ENCODE measurements at regions not wholly inside any gene's neighbourhood (a gene's known extent, or its start where the extent isn't known, plus 50 kb on each side); places are given as distances from the start of the nearest gene placed in this dataset.

DNA sequence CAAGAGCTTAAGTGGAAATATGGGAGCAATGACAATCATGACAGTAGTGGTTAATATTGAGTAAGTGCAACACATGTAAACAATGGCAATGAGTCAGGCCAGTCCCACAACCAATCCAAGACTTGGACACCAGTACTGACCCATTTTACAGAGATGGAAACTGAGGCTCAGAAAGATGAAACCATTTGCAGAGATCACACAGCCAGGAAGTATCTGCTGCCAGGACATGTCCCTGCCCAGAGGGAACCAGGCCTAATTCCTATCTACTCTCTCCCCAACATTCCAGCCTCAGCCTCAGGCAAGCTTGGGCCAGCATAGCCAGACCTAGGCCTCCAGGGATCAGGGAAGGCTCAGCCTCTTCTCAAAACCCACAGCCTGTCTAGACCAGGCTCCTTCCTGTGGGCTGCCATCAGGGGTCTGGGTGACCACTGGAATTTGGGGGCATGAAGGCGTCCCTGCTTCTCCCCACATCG is 395.1 kb downstream of the MN1 start:
- Histone ChIP-seq H3K27ac (ENCODE audit: low read length, poor library complexity, severe bottlenecking) (no peak overlapping the region), H3K27me3 (ENCODE audit: control insufficient read depth in 1 of 2, insufficient read depth in 1 of 2, low read length in 2 of 2) (peaks cover 0 to 27% of the 10 kb centered on the region in 2 experiments), H3K4me2 (ENCODE audit: low read length, poor library complexity, severe bottlenecking) (no peak overlapping the region), H3K14ac (ENCODE audit: low read length in 2 of 2) (no peak overlapping the region), H2AFZ (ENCODE audit: low read depth, low read length) (no peak overlapping the region), H3K79me1 (replicated peaks; ENCODE audit: low read length, poor library complexity, severe bottlenecking) (no peaks in the 10 kb centered on the region), H2BK12ac (ENCODE audit: low read length in 2 of 2) (no peak overlapping the region), H2AK5ac (ENCODE audit: low read length, severe bottlenecking) (peak overlapping the region; percentile 3), H3K4me1 (ENCODE audit: control insufficient read depth, insufficient read depth, low read depth, low read length) (no peaks in the 10 kb centered on the region), H3K18ac (ENCODE audit: low read depth in 1 of 2, low read length in 2 of 2) (peak overlapping the region in 1 of 2 experiments; percentile 13), H2BK5ac (ENCODE audit: low read depth, low read length, poor library complexity, severe bottlenecking) (no peak overlapping the region), H3K4me3 (ENCODE audit: insufficient read depth in 1 of 2, low read depth in 1 of 2, low read length in 2 of 2) (no peak overlapping the region), H3K9ac (ENCODE audit: low read length) (no peak overlapping the region), H2BK120ac (ENCODE audit: low read depth, low read length) (no peak overlapping the region), H4K91ac (ENCODE audit: low read length) (no peak overlapping the region), H3K23ac (ENCODE audit: low read length in 2 of 2) (no peak overlapping the region), H3K36me3 (ENCODE audit: control insufficient read depth in 1 of 2, insufficient read depth in 2 of 2, low read depth in 1 of 2, low read length in 2 of 2) (no peaks in the 10 kb centered on the region), H3K9me3 (ENCODE audit: control insufficient read depth, low read length) (peaks cover 5% of the 10 kb centered on the region), H3K4ac (ENCODE audit: low read depth in 1 of 2, low read length in 2 of 2) (no peak overlapping the region), H4K8ac (ENCODE audit: low read length) (no peak overlapping the region), H2BK15ac (ENCODE audit: low read depth, poor library complexity, severe bottlenecking) (no peak overlapping the region)
- no peak for DNase-seq
- WGBS: 97% methylated on average over 2 of the region's 2 CpGs

- H2BK12ac ChIP-seq (ENCODE audit: low read length in 2 of 2): no peak overlapping the region
- H3K79me1 ChIP-seq (replicated peaks; ENCODE audit: low read length, poor library complexity, severe bottlenecking): no peaks in the 10 kb centered on the region
These were observed 394.1 kb downstream of the MN1 start for GRCh38 chr22:27407369-27407985.

DNA sequence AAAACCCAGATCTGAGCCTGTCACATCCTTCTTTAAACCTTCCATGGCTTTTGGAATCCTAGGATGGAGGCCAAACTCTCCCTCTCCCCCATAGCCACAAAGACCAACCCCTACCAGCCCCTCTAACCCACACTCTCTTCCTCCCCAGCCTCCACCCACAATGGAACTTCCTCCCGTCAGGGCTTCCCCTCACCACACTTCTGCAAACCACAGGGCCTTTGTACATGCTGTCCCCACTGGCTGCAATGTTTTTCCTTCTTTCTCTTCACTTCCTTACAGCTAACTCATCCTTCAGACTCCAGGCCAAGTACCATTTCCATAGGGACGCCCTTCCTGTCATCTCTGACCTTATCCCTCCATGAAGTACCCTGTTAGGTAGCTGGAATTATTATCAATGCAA is 393.5 kb downstream of the MN1 start:
- Histone ChIP-seq H2BK120ac (ENCODE audit: low read depth, low read length) (no peak overlapping the region), H3K9me3 (ENCODE audit: control insufficient read depth, low read length) (peaks cover 1% of the 10 kb centered on the region), H2BK5ac (ENCODE audit: low read depth, low read length, poor library complexity, severe bottlenecking) (no peak overlapping the region), H2BK12ac (ENCODE audit: low read length in 2 of 2) (no peak overlapping the region), H3K27me3 (ENCODE audit: control insufficient read depth in 1 of 2, insufficient read depth in 1 of 2, low read length in 2 of 2) (peaks cover 0 to 40% of the 10 kb centered on the region in 2 experiments), H3K14ac (ENCODE audit: low read length in 2 of 2) (no peak overlapping the region), H2AFZ (ENCODE audit: low read depth, low read length) (no peak overlapping the region), H4K91ac (ENCODE audit: low read length) (no peak overlapping the region), H3K23ac (ENCODE audit: low read length in 2 of 2) (no peak overlapping the region), H3K4ac (ENCODE audit: low read depth in 1 of 2, low read length in 2 of 2) (no peak overlapping the region), H3K4me3 (ENCODE audit: insufficient read depth in 1 of 2, low read depth in 1 of 2, low read length in 2 of 2) (no peak overlapping the region), H4K8ac (ENCODE audit: low read length) (no peak overlapping the region), H2AK5ac (ENCODE audit: low read length, severe bottlenecking) (peak overlapping the region; percentile 62), H3K4me2 (ENCODE audit: low read length, poor library complexity, severe bottlenecking) (no peak overlapping the region), H3K79me1 (replicated peaks; ENCODE audit: low read length, poor library complexity, severe bottlenecking) (no peaks in the 10 kb centered on the region), H3K27ac (ENCODE audit: low read length, poor library complexity, severe bottlenecking) (no peak overlapping the region), H2BK15ac (ENCODE audit: low read depth, poor library complexity, severe bottlenecking) (no peak overlapping the region), H3K36me3 (ENCODE audit: control insufficient read depth in 1 of 2, insufficient read depth in 2 of 2, low read depth in 1 of 2, low read length in 2 of 2) (no peaks in the 10 kb centered on the region), H3K4me1 (ENCODE audit: control insufficient read depth, insufficient read depth, low read depth, low read length) (no peaks in the 10 kb centered on the region), H3K9ac (ENCODE audit: low read length) (no peak overlapping the region), H3K18ac (ENCODE audit: low read depth in 1 of 2, low read length in 2 of 2) (no peak overlapping the region)
- no peak for DNase-seq
- WGBS: 78% methylated on average over 2 of the region's 2 CpGs

More at GRCh38 chr22:27407369-27407985, 394.1 kb downstream of the MN1 start:
- Histone ChIP-seq H3K9ac (ENCODE audit: low read length) (no peak overlapping the region), H3K18ac (ENCODE audit: low read depth in 1 of 2, low read length in 2 of 2) (no peak overlapping the region), H3K4me2 (ENCODE audit: low read length, poor library complexity, severe bottlenecking) (no peak overlapping the region), H3K23ac (ENCODE audit: low read length in 2 of 2) (no peak overlapping the region), H3K14ac (ENCODE audit: low read length in 2 of 2) (no peak overlapping the region), H3K4me3 (ENCODE audit: insufficient read depth in 1 of 2, low read depth in 1 of 2, low read length in 2 of 2) (no peak overlapping the region), H4K91ac (ENCODE audit: low read length) (no peak overlapping the region), H3K36me3 (ENCODE audit: control insufficient read depth in 1 of 2, insufficient read depth in 2 of 2, low read depth in 1 of 2, low read length in 2 of 2) (no peaks in the 10 kb centered on the region), H3K9me3 (ENCODE audit: control insufficient read depth, low read length) (peaks cover 5% of the 10 kb centered on the region), H3K4me1 (ENCODE audit: control insufficient read depth, insufficient read depth, low read depth, low read length) (no peaks in the 10 kb centered on the region), H2BK15ac (ENCODE audit: low read depth, poor library complexity, severe bottlenecking) (peak overlapping the region; percentile 12), H2AK5ac (ENCODE audit: low read length, severe bottlenecking) (peak overlapping the region; percentile 62), H3K27me3 (ENCODE audit: control insufficient read depth in 1 of 2, insufficient read depth in 1 of 2, low read length in 2 of 2) (peaks cover 0 to 34% of the 10 kb centered on the region in 2 experiments), H2BK120ac (ENCODE audit: low read depth, low read length) (no peak overlapping the region), H3K4ac (ENCODE audit: low read depth in 1 of 2, low read length in 2 of 2) (no peak overlapping the region), H2AFZ (ENCODE audit: low read depth, low read length) (no peak overlapping the region), H4K8ac (ENCODE audit: low read length) (no peak overlapping the region), H3K27ac (ENCODE audit: low read length, poor library complexity, severe bottlenecking) (no peak overlapping the region), H2BK5ac (ENCODE audit: low read depth, low read length, poor library complexity, severe bottlenecking) (no peak overlapping the region)
- WGBS: 73% methylated on average over 11 of the region's 14 CpGs
- no peak for DNase-seq

DNA sequence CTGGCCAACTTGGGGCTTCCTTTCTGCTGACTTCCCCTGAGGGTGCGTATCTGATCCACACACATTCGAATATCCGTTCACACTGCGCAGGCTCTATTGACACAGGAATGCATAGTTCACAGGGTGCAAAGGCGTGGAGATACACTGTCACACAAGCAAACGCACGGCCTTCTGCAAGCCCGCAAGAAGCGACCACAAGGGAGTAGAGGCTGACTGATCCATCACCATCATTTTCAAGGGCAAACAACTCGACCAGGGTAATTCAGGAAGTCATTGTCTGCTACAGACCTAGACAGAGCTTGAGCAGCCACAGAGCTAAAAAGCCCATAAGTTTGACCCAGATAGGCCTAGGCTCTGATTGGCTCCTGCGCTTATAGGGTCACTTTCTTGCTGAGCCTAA is 392.3 kb downstream of the MN1 start:
- no peak overlapping the region for H4K91ac ChIP-seq (ENCODE audit: low read length)
- H2BK15ac ChIP-seq (ENCODE audit: low read depth, poor library complexity, severe bottlenecking): no peak overlapping the region
- no peak overlapping the region for H2BK12ac ChIP-seq (ENCODE audit: low read length in 2 of 2)
- no peak overlapping the region for H2BK120ac ChIP-seq (ENCODE audit: low read depth, low read length)
- H3K14ac ChIP-seq (ENCODE audit: low read length in 2 of 2): no peak overlapping the region
- no peaks in the 10 kb centered on the region for H3K36me3 ChIP-seq (ENCODE audit: control insufficient read depth in 1 of 2, insufficient read depth in 2 of 2, low read depth in 1 of 2, low read length in 2 of 2)
- H3K4me3 ChIP-seq (ENCODE audit: insufficient read depth in 1 of 2, low read depth in 1 of 2, low read length in 2 of 2): no peak overlapping the region
- peak overlapping the region; percentile 35 for H2AK5ac ChIP-seq (ENCODE audit: low read length, severe bottlenecking)
- no peak overlapping the region for H3K27ac ChIP-seq (ENCODE audit: low read length, poor library complexity, severe bottlenecking)
- peaks cover 0 to 53% of the 10 kb centered on the region in 2 experiments for H3K27me3 ChIP-seq (ENCODE audit: control insufficient read depth in 1 of 2, insufficient read depth in 1 of 2, low read length in 2 of 2)
- H3K79me1 ChIP-seq (replicated peaks; ENCODE audit: low read length, poor library complexity, severe bottlenecking): no peaks in the 10 kb centered on the region
- H3K4me1 ChIP-seq (ENCODE audit: control insufficient read depth, insufficient read depth, low read depth, low read length): no peaks in the 10 kb centered on the region
- DNase-seq: no peak
- no peaks in the 10 kb centered on the region for H3K9me3 ChIP-seq (ENCODE audit: control insufficient read depth, low read length)
- no peak overlapping the region for H2AFZ ChIP-seq (ENCODE audit: low read depth, low read length)
- no peak overlapping the region for H3K4me2 ChIP-seq (ENCODE audit: low read length, poor library complexity, severe bottlenecking)
- H3K4ac ChIP-seq (ENCODE audit: low read depth in 1 of 2, low read length in 2 of 2): no peak overlapping the region
- H2BK5ac ChIP-seq (ENCODE audit: low read depth, low read length, poor library complexity, severe bottlenecking): no peak overlapping the region
- no peak overlapping the region for H3K9ac ChIP-seq (ENCODE audit: low read length)
- no peak overlapping the region for H3K23ac ChIP-seq (ENCODE audit: low read length in 2 of 2)
- no peak overlapping the region for H4K8ac ChIP-seq (ENCODE audit: low read length)
- H3K18ac ChIP-seq (ENCODE audit: low read depth in 1 of 2, low read length in 2 of 2): no peak overlapping the region
- 87% methylated on average over 11 of the region's 11 CpGs for WGBS
